Body of pancreas (tissue), 4 donors: ENCODE measurements at regions not wholly inside any gene's neighbourhood (a gene's known extent, or its start where the extent isn't known, plus 50 kb on each side); places are given as distances from the start of the nearest gene placed in this dataset.

Experiments used
- ATAC-seq: fragments of 150-250 bp; one replicate; pipeline ENCODE4 v1.9.1; 2016
- DNase-seq, 4 donors: peaks; one replicate each; pipeline ENCODE4 v3.0.0-alpha.2; 2019
- H3K27ac ChIP-seq, 4 donors: fragments of 200-600 bp; sonication (generic); 1 replicate in 3 of 4; 2 replicates in 1 of 4; pipeline versions ENCODE4 v1.5.1 to v1.6.1; 2016 to 2019; ENCODE audit warnings: mild to moderate bottlenecking in 1 of 4, mixed read lengths in 1 of 4, moderate library complexity in 1 of 4
- H3K27me3 ChIP-seq, 2 donors: fragments of 200-600 bp; sonication (generic); one replicate each; pipeline ENCODE4 v1.6.0; 2016; ENCODE audit warnings: mild to moderate bottlenecking in 1 of 2
- H3K36me3 ChIP-seq, 2 donors: fragments of 200-600 bp; sonication (generic); replicated peaks in 1 of 2; 2 replicates each; pipeline ENCODE4 v1.5.1; 2016; ENCODE audit warnings: low read depth in 2 of 2; ENCODE audit not compliant: insufficient read depth in 1 of 2
- H3K4me1 ChIP-seq: fragments of 200-600 bp; sonication (generic); one replicate; pipeline ENCODE4 v1.6.0; 2016
- H3K4me3 ChIP-seq, 2 donors: fragments of 200-600 bp; sonication (generic); 1 replicate in 1 of 2; 2 replicates in 1 of 2; pipeline ENCODE4 v1.5.1; 2016 to 2019
- H3K9me3 ChIP-seq, 3 donors: fragments of 200-600 bp; sonication (generic); 1 replicate in 2 of 3; 2 replicates in 1 of 3; pipeline ENCODE4 v1.5.1; 2016
- CTCF ChIP-seq, 7 experiments: fragments of 450-650 bp in 4 of 7; fragments of 200-600 bp in 3 of 7; sonication (generic) in 3 of 7; IDR thresholded peaks; one replicate each; pipeline ENCODE4 v1.5.1; 2016 to 2019; ENCODE audit warnings: antibody characterized with exemption in 7 of 7
- POLR2A ChIP-seq, 3 donors: fragments of 450-650 bp; IDR thresholded peaks; one replicate each; pipeline ENCODE4 v1.6.1; 2016; ENCODE audit warnings: antibody characterized with exemption in 3 of 3, mild to moderate bottlenecking in 2 of 3
- WGBS, 2 donors: methylation state at CpG; one replicate each; pipeline ENCODE4 v1.1.5; 2017; 5-methylcytosine and 5-hydroxymethylcytosine counted together
- intact Hi-C: fragments of 100-400 bp; cut with DNase I; formaldehyde crosslinking; loops from one replicate; pipeline ENCODE4 v1.15.1; 2023

- H3K4me3 ChIP-seq = no peak overlapping the region
- 61 to 73% methylated on average over 1 of the region's 1 CpG for WGBS, 2 donors
- no peaks in the 10 kb centered on the region for H3K4me1 ChIP-seq
- H3K9me3 ChIP-seq = no peaks in the 10 kb centered on the region
- TF ChIP-seq CTCF (IDR thresholded peaks at IDR 0.05) (no peak), POLR2A (IDR thresholded peaks at IDR 0.05) (no peak)
- no peaks in the 10 kb centered on the region for H3K27me3 ChIP-seq
- ATAC-seq = no peak
- no peaks in the 10 kb centered on the region for H3K36me3 ChIP-seq
- no peak for DNase-seq
- intact Hi-C loops = no loop called here
- no peak overlapping the region for H3K27ac ChIP-seq
Measured at GRCh38 chr3:8077126-8077525, 424.5 kb upstream of the LMCD1 start.

- Histone ChIP-seq H3K4me3 (no peak overlapping the region), H3K27ac (no peak overlapping the region), H3K4me1 (no peaks in the 10 kb centered on the region), H3K36me3 (no peaks in the 10 kb centered on the region), H3K9me3 (no peaks in the 10 kb centered on the region), H3K27me3 (no peaks in the 10 kb centered on the region)
- intact Hi-C loops = no loop called here
- DNase-seq = no peak
- TF ChIP-seq POLR2A (IDR thresholded peaks at IDR 0.05) (no peak), CTCF (IDR thresholded peaks at IDR 0.05) (no peak)
- no peak for ATAC-seq
Measured at GRCh38 chr3:8080464-8080863, 421.2 kb upstream of the LMCD1 start.

- ATAC-seq = no peak
- no peaks in the 10 kb centered on the region for H3K4me1 ChIP-seq
- no peaks in the 10 kb centered on the region for H3K36me3 ChIP-seq
- H3K27ac ChIP-seq = no peak overlapping the region
- intact Hi-C loops = no loop called here
- 69 to 70% methylated on average over 2 of the region's 2 CpGs for WGBS, 2 donors
- H3K4me3 ChIP-seq = no peak overlapping the region
- H3K9me3 ChIP-seq = no peaks in the 10 kb centered on the region
- H3K27me3 ChIP-seq = no peaks in the 10 kb centered on the region
- TF ChIP-seq CTCF (IDR thresholded peaks at IDR 0.05) = no peak
- no peak for TF ChIP-seq POLR2A (IDR thresholded peaks at IDR 0.05)
- no peak for DNase-seq
Measured at GRCh38 chr3:8085498-8085897, 416.1 kb upstream of the LMCD1 start.

GRCh38 chr3:8087951-8088350 lies 413.7 kb upstream of the LMCD1 start:
- WGBS, 2 donors = 75 to 77% methylated on average over 3 of the region's 3 CpGs
- ATAC-seq = no peak
- no peak overlapping the region for H3K27ac ChIP-seq

More at GRCh38 chr3:8087951-8088350, 413.7 kb upstream of the LMCD1 start:
- Histone ChIP-seq H3K27me3 (no peaks in the 10 kb centered on the region), H3K9me3 (no peaks in the 10 kb centered on the region), H3K36me3 (no peaks in the 10 kb centered on the region), H3K4me1 (no peaks in the 10 kb centered on the region), H3K4me3 (no peak overlapping the region)
- intact Hi-C loops = no loop called here
- TF ChIP-seq CTCF (IDR thresholded peaks at IDR 0.05) (no peak), POLR2A (IDR thresholded peaks at IDR 0.05) (no peak)
- no peak for DNase-seq
